Fibroblast of skin of abdomen (primary cell): ENCODE measurements at regions not wholly inside any gene's neighbourhood (a gene's known extent, or its start where the extent isn't known, plus 50 kb on each side); places are given as distances from the start of the nearest gene placed in this dataset.
A peak's percentile ranks its signal among the peaks of the same experiment; 100 is the strongest.
"Not testable (repeated sequence)": the region's sequence is repeated elsewhere in the genome, so short reads cannot be mapped to it uniquely, and the experiment has no call there.

Source experiments
- DNase-seq: peaks from one replicate; pipeline ENCODE4 v3.0.0-alpha.2; 2013

DNA sequence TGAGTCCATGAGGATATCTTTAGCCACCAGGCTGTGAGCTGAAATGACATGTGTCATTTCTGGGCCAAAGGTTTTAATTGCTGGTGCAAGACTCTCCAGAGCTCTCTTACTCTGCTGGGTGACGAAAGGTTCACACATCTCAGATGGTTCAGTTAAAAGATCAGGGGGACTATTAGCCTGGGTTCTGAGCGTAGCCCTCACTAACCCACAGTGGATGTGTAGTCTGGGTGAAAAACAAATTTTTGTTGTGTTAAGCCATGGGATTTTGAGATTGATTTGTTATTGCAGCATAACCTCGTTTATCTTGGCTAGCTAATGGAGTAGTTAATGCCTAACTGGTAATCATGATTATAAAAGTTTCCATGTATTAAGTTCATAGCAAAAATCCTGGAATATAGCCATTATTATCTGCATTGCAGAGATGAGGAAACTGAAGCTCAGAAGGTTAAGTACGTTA, 251.5 kb downstream of the RMST start:
- no peak for DNase-seq

DNA sequence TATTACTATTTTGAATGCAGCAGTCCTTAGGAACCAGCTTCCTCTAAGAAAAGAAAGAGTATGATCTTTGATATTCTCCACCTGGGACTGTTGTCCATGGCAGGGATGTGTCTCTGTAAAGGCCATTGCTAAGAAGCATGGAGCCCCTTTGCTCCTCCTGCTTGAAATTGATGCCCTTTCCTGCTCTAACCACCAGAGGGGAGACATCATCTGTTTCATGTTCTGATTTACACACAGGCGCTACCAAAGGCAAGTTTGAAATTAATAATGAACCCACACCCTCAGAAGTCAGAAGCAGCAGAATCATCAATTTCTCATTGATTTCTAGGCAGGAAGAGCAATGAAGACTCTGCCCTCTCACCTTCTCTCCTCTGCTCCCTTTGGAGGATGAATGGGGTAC, 253.8 kb downstream of the RMST start:
- peak; percentile 2 for DNase-seq

DNA sequence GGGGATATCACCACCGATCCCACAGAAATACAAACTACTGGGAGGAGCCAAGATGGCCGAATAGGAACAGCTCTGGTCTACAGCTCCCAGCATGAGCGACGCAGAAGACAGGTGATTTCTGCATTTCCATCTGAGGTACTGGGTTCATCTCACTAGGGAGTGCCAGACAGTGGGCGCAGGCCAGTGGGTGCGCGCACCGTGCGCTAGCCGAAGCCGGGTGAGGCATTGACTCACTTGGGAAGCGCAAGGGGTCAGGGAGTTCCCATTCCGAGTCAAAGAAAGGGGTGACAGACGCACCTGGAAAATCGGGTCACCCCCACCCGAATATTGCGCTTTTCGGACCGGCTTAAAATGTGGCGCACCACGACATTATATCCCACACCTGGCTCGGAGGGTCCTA, 261.2 kb downstream of the RMST start:
- not testable (repeated sequence) for DNase-seq

DNA sequence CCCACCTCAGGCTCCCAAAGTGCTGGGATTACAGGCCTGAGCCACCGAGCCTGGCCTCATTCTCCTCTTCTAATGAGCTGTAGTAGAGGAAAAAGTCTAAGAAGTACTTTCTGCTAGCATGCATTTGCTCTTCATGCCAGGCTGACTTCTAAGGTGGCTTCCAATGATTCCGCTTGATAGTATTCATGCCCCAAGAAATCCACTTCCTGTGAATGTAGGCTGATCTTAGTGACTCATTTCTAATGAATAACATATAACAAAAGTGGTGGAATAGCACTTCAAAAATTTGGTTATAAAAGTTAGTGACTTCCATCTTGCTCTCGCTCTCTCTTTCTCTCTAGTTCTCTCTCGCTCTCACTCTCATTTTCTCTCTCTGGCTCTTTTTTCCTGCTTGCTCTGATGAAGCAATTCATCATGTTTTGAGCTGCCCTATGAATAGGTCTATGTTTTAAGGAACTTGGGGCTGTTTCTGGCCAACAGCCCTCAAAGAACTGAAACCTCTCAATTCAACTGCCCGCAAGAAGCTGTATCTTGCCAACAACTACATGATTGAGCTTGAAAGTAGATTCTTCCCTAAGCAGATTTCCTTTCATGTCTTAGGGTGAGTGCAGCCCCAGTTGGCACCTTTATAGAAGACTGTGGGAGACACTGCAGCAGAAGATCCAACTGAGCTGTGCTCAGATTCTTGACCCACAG, 282.9 kb downstream of the RMST start:
- DNase-seq = peak; percentile 1

DNA sequence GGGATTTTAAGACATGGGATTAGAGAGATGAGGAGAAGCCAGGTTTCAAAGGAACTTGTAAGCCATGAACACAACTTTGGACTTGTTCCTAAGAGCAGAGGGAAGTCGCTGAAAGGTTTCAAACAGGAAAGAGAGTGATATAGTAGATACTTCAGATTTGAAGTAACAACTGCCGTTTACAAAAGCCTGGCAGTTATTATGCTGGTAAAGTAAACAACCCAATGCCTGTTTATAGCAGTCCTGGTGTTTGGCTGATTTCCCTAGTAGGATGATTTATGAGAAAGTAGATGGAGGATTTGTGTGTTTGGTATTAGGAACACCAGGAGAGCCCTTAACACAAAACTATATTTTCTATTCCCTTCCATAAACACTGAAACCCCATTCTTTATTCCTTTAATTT, 285.7 kb downstream of the RMST start:
- DNase-seq = no peak

DNA sequence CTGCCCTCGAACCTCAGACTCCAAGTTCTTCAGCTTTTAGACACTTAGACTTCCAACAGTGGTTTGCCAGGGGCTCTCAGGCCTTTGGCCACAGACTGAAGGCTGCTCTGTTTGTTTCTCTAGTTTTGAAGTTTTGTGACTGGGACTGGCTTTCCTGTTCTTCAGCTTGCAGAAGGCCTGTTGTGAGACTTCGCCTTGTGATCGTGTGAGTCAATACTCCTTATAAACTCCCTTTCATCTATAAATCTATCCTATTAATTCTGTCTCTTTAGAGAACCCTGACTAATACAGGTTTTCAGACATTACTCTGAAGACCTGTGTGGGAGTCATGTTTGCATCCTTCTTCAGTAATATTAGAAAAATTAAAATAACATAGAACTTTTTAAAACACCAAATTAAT, 289.1 kb downstream of the RMST start:
- DNase-seq = no peak

DNA sequence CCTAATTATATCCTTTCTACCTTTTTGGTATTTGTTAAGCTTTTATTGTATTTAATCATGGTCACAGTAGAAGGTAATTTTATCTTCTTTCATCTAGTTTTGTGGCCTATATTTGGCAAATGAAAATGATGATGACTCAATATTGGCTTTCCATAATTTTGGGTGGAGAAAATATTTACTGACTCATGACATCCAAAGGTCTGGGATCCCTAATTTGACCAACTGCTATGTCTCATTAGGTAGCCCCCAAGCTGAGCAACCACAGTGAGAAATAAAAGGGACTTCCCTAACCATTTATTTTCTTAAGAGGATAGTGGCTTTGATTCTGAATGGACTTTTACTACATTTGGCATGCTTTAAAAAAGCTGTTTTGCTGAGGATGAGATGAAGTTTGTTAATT, 289.5 kb downstream of the RMST start:
- no peak for DNase-seq

DNA sequence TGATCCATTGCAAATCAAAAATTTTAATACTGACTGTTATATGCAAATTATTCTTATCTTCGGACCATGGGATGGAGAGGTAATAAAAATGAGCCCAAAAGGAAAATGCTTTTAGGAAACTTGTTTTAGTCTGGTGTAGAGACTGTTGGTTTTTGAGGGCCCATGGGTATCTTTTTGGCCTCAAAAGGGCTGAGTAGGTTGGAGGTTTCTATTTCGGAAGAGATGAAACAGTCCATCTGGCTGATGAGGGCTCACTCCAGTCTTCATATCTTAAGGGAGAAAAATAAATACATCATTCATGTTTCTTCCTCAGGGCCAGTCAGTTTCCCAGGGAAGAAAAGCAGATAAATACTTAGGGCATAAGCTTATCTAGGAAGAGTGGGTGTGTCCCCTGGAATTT, 290.7 kb downstream of the RMST start:
- DNase-seq = no peak

DNA sequence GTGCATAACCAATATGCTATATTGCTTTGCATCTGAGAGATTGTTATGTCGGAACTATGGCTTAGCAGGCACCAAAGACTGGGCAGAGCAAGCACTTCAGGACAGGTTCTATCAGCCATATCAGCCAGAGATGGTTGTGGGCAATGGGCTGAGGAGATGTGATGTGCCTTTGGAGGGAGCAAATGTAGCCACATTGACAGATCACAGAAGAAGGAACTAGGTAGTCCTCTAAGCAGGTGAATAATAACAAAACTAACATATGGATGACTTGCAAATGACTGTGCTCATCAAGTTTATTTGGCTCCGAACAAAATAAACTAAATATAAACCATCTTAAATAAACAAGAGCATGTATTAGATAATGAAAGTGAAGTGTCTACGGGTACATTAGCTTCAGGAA, 291.7 kb downstream of the RMST start:
- no peak for DNase-seq

DNA sequence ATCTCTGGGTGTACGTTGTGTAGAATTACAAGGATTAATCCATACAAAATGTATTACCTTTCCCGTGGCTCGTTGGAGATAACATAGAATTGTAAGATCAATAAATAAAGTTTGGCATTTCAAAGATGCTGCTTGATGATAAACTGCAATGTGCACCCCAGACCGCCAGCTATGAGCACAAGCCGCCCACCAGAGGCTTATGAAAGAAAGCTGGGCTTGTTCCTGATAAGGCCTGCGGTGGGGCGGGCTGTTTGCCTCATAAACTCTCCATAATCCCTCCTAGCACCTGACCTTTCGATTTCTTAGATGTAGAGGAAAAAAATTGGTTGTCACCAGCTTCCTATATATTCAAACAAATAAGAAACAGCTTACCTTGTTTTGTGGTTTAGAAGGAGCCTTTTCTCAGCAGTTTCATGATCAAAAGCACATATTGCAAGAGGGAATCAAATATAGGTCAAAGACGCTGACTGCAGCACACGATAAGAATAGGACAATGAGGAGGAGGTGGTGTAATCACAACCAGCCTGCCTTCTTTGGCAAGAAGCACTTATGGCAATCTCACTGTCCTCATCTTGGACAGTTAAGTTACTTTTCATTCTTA, 293.6 kb downstream of the RMST start:
- DNase-seq = no peak

DNA sequence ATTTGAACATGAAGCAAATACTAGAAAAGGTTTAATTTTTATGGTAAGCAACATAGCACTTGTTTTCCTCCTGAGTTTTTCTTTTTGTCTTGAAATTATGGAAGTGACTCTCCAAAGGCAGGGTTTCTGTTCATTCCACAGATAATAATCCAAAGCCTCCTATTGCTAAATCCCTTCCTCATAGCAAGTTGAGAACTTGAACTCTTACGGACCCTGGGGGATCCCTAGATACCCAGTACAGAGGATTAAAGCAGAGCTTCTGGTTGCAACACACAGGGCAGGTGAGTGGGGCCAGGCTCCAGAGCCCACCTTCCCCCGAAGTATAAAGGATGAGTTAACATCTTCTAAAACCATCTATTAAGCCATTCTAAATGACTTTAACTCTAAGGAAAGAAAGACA, 294.1 kb downstream of the RMST start:
- DNase-seq = no peak

DNA sequence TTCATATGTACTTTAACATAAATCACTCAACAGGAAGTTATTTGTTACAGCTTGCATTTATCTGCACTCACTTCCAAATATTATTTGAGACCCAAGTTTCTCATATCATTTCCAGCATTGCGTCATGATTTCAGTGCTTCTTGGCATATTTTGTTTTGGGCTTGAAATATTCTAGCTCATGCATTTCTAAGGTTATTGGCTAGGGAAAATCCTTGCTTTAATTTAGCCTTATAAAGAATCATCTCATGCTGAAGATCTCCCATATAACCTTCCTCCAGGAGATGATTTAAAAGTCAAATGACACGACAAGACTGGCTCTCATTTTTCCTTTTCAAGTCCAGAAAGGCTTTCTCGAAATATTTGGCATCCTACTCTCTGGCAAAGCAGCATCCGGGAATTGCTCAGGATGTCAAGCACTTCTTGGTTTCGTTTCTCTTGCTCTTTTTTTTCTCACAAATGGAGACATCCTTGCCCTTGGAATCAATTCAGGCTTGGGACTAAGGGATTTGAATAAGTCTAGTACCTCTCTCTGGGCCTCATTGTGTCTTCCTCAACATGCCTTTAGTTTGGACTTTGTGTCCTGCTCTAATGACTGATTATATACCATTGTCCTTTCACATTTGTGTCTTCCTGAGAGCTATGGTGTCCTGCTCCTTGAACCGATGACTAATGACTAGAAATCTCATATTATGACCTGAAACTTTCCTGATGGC, 295.0 kb downstream of the RMST start:
- DNase-seq = no peak

DNA sequence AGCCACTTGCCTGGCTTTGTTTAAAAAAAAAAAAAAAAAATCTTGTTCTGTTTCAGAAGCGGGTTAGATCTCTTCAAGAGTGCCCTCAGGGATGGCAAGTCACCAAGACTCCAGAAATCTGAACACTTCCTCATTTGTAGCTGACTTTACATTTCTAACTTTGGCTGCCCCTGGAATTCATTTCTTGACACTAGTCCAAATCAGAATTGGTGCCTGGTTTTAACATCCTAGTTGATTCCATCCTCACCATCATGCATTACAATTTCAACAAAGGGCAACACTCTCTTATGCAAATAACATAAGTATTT, 295.5 kb downstream of the RMST start:
- DNase-seq = no peak

DNA sequence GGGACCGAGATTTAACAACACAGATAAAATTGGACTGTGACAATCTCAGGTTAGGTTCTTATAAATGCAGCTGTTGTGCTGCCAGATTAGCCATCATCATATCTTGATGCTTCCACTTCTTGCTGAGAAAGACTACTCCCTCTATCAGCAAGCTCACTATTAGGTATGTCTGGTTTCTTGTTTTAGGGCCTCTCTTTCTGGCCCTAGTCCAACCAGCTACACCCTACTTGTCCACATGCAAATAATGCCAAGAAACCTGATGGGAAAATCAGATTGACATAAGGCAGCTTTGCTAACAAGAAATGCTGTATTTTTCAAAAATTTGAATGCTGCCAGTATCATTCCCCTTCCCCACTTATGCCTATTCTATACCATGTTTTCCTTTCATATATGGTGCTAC, 296.0 kb downstream of the RMST start:
- DNase-seq = no peak

DNA sequence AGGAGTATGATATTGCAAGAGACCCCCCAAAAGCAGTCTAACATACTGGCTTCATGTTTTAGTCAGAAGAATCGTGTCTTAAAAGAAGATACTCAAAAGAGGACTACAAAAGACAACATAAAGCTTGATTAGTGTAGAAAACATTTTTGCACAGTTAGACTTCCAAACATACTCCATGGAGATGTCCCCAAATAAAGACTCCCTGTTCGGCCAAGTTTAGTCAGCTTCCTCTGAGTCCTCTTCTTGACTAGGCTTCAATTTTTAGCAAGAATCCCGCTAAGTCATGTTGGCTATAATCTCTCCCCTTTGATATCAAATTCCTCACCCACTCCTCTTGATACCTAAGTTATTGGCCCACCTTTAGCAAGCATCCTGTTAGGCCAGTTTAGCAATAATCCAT, 298.0 kb downstream of the RMST start:
- no peak for DNase-seq

DNA sequence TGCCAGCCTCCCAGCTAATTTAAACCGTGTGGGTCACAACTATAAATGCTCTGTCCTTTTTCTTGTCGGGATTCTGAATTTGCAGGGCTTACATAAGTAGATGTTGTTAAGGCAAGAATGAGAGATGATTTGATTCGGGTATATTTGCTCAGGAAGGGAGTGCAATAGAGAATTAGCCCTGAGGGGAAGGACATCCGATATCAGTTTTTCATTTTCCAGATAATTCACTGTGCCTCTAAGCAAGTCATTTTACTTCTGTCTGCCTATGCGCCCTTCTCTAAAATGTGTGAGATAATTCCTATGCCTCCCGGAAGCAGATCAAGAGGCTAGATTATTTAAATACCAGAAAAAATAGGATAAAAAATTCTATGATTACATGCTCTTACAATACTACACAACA, 300.5 kb downstream of the RMST start:
- no peak for DNase-seq

DNA sequence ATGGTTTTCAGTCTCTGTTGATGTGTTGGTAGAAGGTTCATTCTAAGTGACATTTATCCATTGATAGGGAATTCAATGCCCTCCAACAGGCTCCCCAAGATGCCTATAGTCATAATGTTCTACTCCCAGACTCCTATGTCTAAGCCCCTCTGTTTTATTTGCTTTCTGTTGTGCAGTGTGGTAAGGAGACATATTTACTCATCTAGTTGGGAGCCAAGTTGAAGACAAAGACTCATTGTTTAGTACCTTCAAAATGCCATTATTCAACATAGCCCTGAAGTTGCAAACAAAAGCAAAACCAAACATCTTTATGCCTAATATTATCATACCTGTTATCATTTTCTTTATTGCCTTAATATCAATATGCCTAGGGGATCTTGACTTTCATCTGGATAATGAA, 302.1 kb downstream of the RMST start:
- DNase-seq = no peak

DNA sequence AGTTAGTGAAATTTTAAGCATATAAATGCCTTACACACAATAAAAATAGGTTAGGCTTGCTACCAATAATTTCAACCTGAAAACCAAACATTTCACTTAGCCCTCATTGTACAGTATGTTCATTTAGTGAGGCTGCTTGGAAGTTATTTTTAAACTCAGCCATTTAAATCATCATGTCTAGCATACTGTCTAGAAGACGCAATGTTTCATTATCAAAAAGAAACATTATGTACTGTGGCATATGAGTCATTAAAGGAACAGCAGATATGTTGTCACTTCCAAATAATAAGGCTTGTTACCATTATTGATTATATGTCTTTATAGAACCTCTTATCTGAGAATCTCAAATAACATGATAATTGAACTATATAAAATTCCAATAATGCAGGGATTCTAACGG, 304.7 kb downstream of the RMST start:
- DNase-seq = no peak

DNA sequence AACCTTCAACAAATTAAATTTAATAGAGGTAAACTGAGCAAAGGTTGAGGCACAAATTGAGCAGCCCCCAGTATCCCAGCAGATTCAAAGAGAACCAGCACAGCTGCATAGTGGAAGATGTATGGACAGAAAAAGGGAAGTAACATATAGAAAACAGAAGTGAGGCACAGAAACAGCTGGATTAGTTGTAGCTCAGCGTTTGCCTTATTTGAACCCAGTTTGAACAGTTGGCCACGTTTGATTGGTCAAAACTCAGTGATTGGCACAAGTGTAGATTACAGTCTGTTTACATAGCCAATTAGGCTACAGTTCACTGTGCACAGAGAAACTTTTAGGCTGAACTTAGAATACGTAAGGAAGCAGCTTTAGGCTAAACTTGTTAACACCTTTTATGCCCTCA, 315.5 kb downstream of the RMST start:
- DNase-seq = no peak

DNA sequence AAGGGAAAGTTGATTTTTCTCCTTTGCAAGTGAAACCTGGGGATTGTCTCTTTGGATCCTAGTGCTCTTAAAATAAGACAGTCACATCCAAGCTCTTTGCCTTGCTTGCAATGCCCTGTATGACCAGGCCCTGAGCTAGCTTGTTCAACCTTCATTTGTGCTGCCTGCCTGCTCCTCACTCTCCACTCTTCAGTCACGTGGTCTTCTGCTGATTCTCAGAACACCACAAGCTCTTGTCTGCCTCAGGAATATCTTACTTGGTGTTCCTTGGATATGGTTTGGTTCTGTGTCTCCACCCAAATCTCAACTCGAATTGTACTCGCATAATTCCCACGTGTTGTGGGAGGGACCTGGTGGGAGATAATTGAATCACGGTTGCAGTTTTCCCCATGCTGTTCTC, 318.7 kb downstream of the RMST start:
- DNase-seq = no peak

DNA sequence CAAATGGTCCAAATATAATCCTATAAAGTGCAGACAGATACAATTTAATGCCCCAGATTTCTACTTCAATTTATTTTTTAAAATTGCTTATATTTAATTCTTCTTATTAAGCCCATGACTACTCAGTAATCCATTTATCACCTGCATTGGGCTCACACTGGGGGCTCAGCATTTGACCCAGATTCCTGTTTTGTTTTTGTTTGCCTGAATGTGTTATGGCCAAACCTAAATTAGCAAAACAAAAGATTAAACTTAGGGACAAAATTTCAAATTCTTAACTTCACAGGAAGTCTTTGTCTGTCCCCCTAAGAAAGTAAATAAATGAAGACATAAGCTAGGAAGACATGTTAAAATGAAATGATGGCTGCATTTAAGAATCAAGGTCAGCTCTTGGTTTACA, 322.3 kb downstream of the RMST start:
- DNase-seq = no peak

DNA sequence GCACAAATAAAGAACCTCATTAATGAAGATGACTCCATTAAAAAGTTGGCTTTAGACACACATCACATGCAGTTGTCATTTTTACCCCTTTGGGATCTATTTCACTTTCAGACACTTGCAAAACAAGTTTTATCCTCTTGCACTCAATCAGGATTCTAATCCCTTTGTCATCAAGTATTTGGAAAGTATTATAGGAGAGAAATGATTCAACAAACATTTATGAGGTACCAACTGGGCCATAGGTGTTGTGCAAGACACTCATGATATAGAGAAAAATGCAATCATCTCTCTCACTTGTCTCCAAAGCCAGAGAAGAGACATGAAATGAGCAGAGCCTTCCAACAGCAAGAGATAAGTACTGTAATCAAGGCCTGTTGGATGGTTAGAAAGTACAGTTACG, 327.7 kb downstream of the RMST start:
- no peak for DNase-seq

DNA sequence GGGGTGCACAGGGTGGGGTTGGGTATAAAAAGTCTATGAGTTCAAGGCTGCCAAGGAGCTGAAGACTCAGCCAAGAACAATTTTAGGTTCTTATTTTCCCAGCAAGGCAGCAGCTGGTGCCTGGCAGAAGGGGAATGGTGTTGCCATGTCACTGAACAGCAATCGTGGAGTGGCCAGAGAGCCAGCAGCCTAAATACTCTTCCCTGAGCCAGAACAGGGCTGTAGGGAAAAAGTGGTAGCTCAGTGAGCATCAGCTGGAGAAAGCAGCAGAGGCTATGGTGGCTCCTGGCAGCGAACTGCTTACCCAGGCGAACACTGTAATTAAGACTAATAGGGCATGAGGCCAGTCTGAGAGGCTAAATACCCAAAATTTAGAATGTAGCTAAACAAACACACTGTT, 334.9 kb downstream of the RMST start:
- no peak for DNase-seq

DNA sequence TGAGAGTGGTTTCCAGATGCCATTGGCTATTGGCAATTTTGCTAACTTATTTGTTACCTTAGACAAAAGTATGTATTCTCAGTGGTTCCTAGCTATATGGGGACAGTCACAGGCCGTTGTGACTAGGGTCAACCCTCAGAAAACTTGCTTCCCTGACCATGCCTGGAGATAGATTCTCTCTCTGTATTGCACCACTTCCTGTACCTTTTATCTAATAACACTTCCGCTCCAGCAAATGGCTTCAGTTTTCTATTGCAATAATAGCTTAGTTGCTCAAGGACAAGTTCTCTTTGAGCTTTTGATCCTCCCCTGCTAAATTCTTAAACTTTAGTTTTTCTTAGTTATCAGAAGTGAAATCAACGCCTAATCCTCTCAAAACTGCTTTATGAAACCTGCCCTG, 338.0 kb downstream of the RMST start:
- no peak for DNase-seq
